ENCODE measurements at regions not wholly inside any gene's neighbourhood (a gene's known extent, or its start where the extent isn't known, plus 50 kb on each side); places are given as distances from the start of the nearest gene placed in this dataset.

DNA sequence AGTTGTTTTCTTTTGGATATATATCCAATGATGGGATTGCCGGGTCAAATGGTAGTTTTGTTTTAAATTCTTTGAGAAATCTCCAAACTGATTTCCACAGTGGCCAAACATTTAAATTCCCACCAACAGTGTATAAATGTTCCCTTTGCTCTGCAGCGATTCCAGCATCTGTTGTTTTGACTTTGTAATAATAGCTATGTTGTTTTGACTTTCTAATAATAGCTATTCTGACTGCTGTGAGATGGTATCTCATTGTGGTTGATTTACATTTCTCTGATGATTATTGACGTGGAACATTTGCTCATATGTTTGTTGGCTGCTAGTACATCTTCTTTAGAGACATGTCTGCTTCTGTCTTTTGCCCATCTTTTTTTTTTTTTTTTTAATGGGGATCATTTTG, 332.2 kb upstream of the GBE1 start:
- Histone ChIP-seq H3K36me3 (no peaks in the 10 kb centered on the region), H3K4me1 (no peaks in the 10 kb centered on the region), H3K27ac (no peak overlapping the region), H3K4me3 (no peak overlapping the region), H3K9me3 (no peaks in the 10 kb centered on the region), H3K27me3 (no peaks in the 10 kb centered on the region)
- in situ Hi-C loops (cut with MboI; ENCODE audit: low sequenced_read_pairs in 4 of 4) (no loop called here), intact Hi-C loops (cut with DNase I; ENCODE audit: low total_unique reads) (no loop called here)
- TF ChIP-seq, protein P1, sequence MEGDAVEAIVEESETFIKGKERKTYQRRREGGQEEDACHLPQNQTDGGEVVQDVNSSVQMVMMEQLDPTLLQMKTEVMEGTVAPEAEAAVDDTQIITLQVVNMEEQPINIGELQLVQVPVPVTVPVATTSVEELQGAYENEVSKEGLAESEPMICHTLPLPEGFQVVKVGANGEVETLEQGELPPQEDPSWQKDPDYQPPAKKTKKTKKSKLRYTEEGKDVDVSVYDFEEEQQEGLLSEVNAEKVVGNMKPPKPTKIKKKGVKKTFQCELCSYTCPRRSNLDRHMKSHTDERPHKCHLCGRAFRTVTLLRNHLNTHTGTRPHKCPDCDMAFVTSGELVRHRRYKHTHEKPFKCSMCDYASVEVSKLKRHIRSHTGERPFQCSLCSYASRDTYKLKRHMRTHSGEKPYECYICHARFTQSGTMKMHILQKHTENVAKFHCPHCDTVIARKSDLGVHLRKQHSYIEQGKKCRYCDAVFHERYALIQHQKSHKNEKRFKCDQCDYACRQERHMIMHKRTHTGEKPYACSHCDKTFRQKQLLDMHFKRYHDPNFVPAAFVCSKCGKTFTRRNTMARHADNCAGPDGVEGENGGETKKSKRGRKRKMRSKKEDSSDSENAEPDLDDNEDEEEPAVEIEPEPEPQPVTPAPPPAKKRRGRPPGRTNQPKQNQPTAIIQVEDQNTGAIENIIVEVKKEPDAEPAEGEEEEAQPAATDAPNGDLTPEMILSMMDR (IDR thresholded peaks at IDR 0.05 in 4 of 5, conservative IDR thresholded peaks at IDR 0.05 in 1 of 5): no peak
- no peak for TF ChIP-seq POLR2A (IDR thresholded peaks at IDR 0.05)
- ATAC-seq (no peak), DNase-seq (no peak)

DNA sequence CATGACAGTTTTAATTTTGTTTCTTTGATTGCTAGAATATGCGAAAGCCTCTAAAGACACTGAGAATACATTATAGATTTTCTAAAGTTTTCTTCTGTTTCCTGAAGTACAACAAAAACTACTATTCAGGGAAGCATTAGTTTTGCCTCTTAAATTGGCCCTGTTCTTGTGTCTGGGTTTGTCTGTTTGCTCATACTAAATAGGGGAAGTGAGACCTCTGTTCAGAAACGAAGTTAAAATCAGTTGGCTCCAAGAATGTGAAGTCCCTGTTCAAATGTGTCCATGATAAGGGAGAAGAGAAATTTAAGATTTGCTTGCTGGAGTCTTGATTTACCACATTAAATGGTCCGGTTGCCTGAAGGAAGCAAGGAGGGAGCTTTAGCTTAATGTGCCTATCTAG, 327.3 kb upstream of the GBE1 start:
- H3K27ac ChIP-seq: no peak overlapping the region
- H3K4me3 ChIP-seq: no peak overlapping the region
- H3K27me3 ChIP-seq: no peaks in the 10 kb centered on the region
- H3K4me1 ChIP-seq: no peaks in the 10 kb centered on the region
- H3K9me3 ChIP-seq: no peaks in the 10 kb centered on the region
- H3K36me3 ChIP-seq: no peaks in the 10 kb centered on the region
- no peak for ATAC-seq
- TF ChIP-seq POLR2A (IDR thresholded peaks at IDR 0.05): no peak
- TF ChIP-seq, protein P1 (IDR thresholded peaks at IDR 0.05 in 4 of 5, conservative IDR thresholded peaks at IDR 0.05 in 1 of 5): no peak
- no peak for DNase-seq
- intact Hi-C loops (cut with DNase I; ENCODE audit: low total_unique reads): no loop called here
- in situ Hi-C loops (cut with MboI; ENCODE audit: low sequenced_read_pairs in 4 of 4): no loop called here

DNA sequence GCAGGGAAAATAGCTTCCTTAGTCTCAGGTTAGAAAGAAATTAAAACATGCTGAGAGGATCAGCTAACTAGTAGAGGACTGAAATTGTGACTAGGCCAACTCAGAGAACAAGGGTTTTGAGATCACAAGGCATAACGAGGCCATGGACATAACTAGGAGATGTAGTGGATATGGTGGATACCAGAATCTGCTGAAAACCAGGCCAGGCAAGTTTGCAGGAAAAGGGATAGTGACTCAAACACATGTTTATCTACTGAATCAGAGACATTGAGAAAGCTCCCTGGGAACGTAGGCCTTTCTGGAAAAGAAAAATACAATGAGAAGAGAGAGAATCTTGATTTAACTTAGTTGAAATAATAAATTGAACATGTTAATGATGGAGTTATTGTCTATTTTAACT, 326.5 kb upstream of the GBE1 start:
- no peak for ATAC-seq
- intact Hi-C loops (cut with DNase I; ENCODE audit: low total_unique reads): no loop called here

DNA sequence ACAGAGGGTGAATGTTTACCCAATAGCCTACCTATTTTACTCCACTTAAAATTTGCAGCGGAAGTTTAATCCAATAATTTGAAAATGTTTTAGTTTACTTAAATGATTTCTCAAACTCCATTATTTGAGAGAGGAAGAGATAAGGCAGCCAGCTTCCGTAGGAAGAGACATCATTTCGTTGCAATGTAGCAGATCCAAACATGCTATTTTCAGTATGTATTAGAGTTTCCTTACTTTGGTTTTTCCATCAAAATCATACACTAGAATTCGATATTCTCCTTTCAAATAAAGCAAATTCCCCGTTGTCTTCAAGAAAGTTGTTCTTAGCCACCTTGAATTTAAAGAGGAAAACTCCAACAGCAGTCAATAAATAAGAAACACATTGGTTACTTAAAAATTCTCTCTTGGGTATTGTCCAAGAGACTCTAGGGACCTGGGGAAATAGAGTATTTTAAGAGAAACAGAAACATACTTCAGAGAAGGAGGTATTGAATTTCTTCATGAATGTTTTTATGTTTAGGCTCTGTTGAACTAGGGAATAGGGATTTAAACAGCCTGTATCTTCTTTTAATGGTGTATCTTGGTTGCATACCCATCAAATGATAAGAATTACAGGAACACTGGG, 324.5 kb upstream of the GBE1 start:
- Histone ChIP-seq H3K4me3 (no peak overlapping the region), H3K27ac (peak overlapping the region in 1 of 4 donors; percentile 9), H3K27me3 (no peaks in the 10 kb centered on the region), H3K36me3 (no peaks in the 10 kb centered on the region), H3K9me3 (no peaks in the 10 kb centered on the region), H3K4me1 (no peaks in the 10 kb centered on the region)
- ATAC-seq (no peak), DNase-seq (no peak)
- in situ Hi-C loops (cut with MboI; ENCODE audit: low sequenced_read_pairs in 4 of 4) (no loop called here), intact Hi-C loops (cut with DNase I; ENCODE audit: low total_unique reads) (no loop called here)
- TF ChIP-seq POLR2A (IDR thresholded peaks at IDR 0.05): no peak
- TF ChIP-seq, protein P1 (IDR thresholded peaks at IDR 0.05 in 4 of 5, conservative IDR thresholded peaks at IDR 0.05 in 1 of 5): no peak

More for the DNA sequence above, 326.5 kb upstream of the GBE1 start:
- no peaks in the 10 kb centered on the region for H3K9me3 ChIP-seq
- H3K27me3 ChIP-seq: no peaks in the 10 kb centered on the region
- no peak overlapping the region for H3K4me3 ChIP-seq
- DNase-seq: no peak
- in situ Hi-C loops (cut with MboI; ENCODE audit: low sequenced_read_pairs in 4 of 4): no loop called here
- H3K36me3 ChIP-seq: no peaks in the 10 kb centered on the region
- no peaks in the 10 kb centered on the region for H3K4me1 ChIP-seq
- H3K27ac ChIP-seq: no peak overlapping the region
- TF ChIP-seq POLR2A (IDR thresholded peaks at IDR 0.05): no peak
- TF ChIP-seq, protein P1 (IDR thresholded peaks at IDR 0.05 in 4 of 5, conservative IDR thresholded peaks at IDR 0.05 in 1 of 5): no peak

DNA sequence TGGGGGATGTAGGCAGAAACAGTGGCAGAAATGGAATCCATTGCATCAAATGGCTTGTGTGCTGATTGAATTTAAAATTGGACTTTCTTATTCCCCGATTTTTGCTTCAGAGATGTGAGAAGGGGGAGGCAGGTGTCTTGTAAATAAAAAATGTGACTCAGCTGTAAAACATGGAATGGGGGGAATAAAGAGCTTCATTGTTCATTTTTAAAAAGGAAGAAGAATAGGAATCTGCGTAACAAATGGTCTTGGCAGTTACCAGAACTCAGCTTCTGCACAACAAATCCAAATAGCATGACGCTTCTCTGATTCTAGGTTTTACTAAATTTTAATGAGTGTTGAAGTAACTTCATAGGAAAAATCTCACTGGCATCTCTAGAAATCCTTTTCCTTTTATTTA, 323.9 kb upstream of the GBE1 start:
- Histone ChIP-seq H3K4me3 (peak overlapping the region in 1 of 4 donors; percentile 39), H3K27ac (peak overlapping the region in 1 of 4 donors; percentile 9), H3K36me3 (no peaks in the 10 kb centered on the region), H3K27me3 (no peaks in the 10 kb centered on the region), H3K4me1 (peaks cover 0 to 3% of the 10 kb centered on the region in 2 donors), H3K9me3 (no peaks in the 10 kb centered on the region)
- DNase-seq: no peak
- intact Hi-C loops (cut with DNase I; ENCODE audit: low total_unique reads) (no loop called here), in situ Hi-C loops (cut with MboI; ENCODE audit: low sequenced_read_pairs in 4 of 4) (no loop called here)
- no peak for ATAC-seq
- no peak for TF ChIP-seq POLR2A (IDR thresholded peaks at IDR 0.05)
- TF ChIP-seq, protein P1 (IDR thresholded peaks at IDR 0.05 in 4 of 5, conservative IDR thresholded peaks at IDR 0.05 in 1 of 5): no peak
